Psoas muscle (tissue), 7 donors: ENCODE measurements at regions not wholly inside any gene's neighbourhood (a gene's known extent, or its start where the extent isn't known, plus 50 kb on each side); places are given as distances from the start of the nearest gene placed in this dataset.

ENCODE experiments used
- ATAC-seq, 4 donors: fragments of 200-7000 bp; cut with Tn5 transposase; one replicate each; pipeline ENCODE4 v1.9.1; 2020; ENCODE audit warnings: moderate library complexity in 3 of 4, mild to moderate bottlenecking in 2 of 4
- DNase-seq, 2 donors: peaks; one replicate each; pipeline ENCODE4 v3.0.0-alpha.2; 2020
- H3K27ac ChIP-seq: fragments of 200-600 bp; one replicate; pipeline ENCODE4 v1.8.0; 2022
- H3K27me3 ChIP-seq, 3 donors: fragments of 200-600 bp in 1 of 3; one replicate each; pipeline versions ENCODE4 v1.6.1 to v1.8.0; 2013 to 2022; ENCODE audit warnings: low read length in 2 of 3, mild to moderate bottlenecking in 2 of 3, moderate library complexity in 1 of 3; ENCODE audit not compliant: insufficient read depth in 3 of 3
- H3K36me3 ChIP-seq, 2 donors: fragments of 200-600 bp in 1 of 2; one replicate each; pipeline versions ENCODE4 v1.6.1 to v1.8.0; 2013 to 2022; ENCODE audit warnings: low read depth in 1 of 2, mild to moderate bottlenecking in 1 of 2, moderate library complexity in 1 of 2; ENCODE audit not compliant: insufficient read depth in 1 of 2
- H3K4me1 ChIP-seq: fragments of 200-600 bp; one replicate; pipeline ENCODE4 v1.8.0; 2022
- H3K4me3 ChIP-seq: fragments of 200-600 bp; one replicate; pipeline ENCODE4 v1.8.0; 2022; ENCODE audit warnings: mild to moderate bottlenecking
- H3K9me3 ChIP-seq: fragments of 200-600 bp; one replicate; pipeline ENCODE4 v1.8.0; 2022
- WGBS, 3 donors: extraction: QIAGEN DNeasy Blood & Tissue Kit; methylation state at CpG; one replicate each; pipeline versions ENCODE4 v1.1.6 to v1.1.7; 2013; 5-methylcytosine and 5-hydroxymethylcytosine counted together
- intact Hi-C, 2 donors: fragments of 100-400 bp; cut with DNase I; formaldehyde crosslinking; loops; one replicate each; pipeline versions ENCODE4 v1.11.0 to v1.14.2; 2022
- TF ChIP-seq, protein P1 (sequence below): fragments of 200-600 bp; IDR thresholded peaks from one replicate; pipeline ENCODE4 v1.8.0; 2022; ENCODE audit warnings: antibody characterized with exemption
- donor health status: healthy with polysubstance abuse.
- donor health status: DM: no; HTN: no; CAD: no; lungs with moderate emphysema.
- donor health status: Bipolar disorder and iron deficiency.
- donor health status: healthy.
- donor health status: DM: yes; HTN: yes; CAD: no.
- donor health status: DM: no; HTN: no; CAD: no.
- donor health status: DM: yes; HTN: yes; CAD: no.

DNA sequence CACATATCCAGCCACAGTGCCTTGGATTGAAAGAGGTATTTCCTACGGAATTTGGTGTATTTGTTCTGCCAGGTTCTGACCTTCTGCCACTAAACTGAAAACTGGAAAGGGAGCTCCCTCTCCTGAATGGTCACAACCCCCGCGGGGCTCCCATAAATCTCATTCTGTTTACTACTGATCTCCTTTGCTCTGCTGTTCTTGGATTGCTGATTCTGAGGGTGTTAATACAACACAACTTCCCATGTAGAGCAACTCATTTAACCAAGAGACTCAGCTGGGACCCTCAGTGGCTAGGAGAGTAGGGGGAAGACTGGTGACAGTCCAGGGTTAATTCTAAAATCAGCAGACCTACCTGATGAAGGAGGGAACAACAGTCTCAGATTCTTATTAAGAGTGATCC is 662.9 kb downstream of the INHBA start:
- ATAC-seq (no peak), DNase-seq (no peak)
- TF ChIP-seq, protein P1, sequence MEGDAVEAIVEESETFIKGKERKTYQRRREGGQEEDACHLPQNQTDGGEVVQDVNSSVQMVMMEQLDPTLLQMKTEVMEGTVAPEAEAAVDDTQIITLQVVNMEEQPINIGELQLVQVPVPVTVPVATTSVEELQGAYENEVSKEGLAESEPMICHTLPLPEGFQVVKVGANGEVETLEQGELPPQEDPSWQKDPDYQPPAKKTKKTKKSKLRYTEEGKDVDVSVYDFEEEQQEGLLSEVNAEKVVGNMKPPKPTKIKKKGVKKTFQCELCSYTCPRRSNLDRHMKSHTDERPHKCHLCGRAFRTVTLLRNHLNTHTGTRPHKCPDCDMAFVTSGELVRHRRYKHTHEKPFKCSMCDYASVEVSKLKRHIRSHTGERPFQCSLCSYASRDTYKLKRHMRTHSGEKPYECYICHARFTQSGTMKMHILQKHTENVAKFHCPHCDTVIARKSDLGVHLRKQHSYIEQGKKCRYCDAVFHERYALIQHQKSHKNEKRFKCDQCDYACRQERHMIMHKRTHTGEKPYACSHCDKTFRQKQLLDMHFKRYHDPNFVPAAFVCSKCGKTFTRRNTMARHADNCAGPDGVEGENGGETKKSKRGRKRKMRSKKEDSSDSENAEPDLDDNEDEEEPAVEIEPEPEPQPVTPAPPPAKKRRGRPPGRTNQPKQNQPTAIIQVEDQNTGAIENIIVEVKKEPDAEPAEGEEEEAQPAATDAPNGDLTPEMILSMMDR, result no peak
- Histone ChIP-seq H3K9me3 (no peaks in the 10 kb centered on the region), H3K36me3 (no peaks in the 10 kb centered on the region), H3K4me3 (no peak overlapping the region), H3K27ac (no peak overlapping the region), H3K4me1 (no peaks in the 10 kb centered on the region), H3K27me3 (no peaks in the 10 kb centered on the region)
- 29 to 40% (median 36%) methylated on average over 3 of the region's 3 CpGs for WGBS, 3 donors
- intact Hi-C loops, result no loop called here

DNA sequence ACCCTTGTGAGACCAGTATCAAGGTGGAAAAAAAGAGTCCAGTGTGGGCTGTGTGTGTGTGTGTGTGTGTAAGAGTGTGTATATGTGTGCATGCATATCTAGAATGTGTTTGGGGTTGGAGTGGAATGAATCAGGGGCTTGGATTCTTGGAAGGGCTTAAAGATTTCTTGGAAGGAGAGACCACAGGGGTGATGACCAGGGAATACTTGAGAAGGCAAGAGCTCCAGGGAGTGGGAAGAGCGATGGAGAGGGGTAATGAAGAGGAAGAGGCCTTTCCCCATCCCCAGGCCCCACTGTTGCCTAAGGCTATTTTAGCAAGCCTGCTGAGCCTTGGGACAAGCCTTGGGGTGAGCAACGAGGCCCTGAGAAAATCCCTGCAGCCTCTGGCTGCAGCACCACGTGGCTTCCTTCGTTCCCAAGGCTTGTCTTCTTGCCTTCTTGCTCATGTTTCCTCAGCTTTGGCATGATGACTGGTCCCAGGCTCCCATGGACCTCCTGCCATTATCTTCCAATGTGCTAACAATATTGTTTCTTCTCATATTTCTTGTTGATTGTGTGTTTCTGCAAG is 663.4 kb downstream of the INHBA start:
- Histone ChIP-seq H3K9me3 (no peaks in the 10 kb centered on the region), H3K36me3 (no peaks in the 10 kb centered on the region), H3K27me3 (no peaks in the 10 kb centered on the region), H3K27ac (no peak overlapping the region), H3K4me3 (no peak overlapping the region), H3K4me1 (no peaks in the 10 kb centered on the region)
- no peak for DNase-seq
- 65 to 78% (median 71%) methylated on average over 4 of the region's 4 CpGs for WGBS, 3 donors
- TF ChIP-seq, protein P1, result no peak
- intact Hi-C loops, result no loop called here
- no peak for ATAC-seq

DNA sequence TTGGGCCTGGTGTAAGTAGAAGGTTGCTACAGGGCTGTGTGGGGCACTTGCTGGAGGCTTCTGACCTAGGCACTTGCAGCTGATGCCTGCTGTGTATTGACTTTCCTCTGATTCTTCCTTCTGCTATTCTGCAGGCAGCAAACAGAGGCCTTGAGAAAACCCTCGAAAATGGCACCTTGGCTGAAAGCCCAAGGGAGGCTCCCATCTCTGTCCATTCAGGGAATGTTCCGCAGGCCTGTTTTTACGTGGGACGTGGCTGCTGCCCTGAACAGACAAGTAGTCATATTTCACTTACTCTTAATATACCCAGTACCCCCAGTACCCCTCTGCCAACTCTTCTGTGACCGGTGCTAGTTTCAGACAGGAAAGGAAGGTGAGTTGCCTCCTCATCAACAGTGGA is 664.7 kb downstream of the INHBA start:
- H3K9me3 ChIP-seq, result no peaks in the 10 kb centered on the region
- no peak overlapping the region for H3K4me3 ChIP-seq
- no peak overlapping the region for H3K27ac ChIP-seq
- WGBS, 3 donors, result 64 to 76% (median 73%) methylated on average over 5 of the region's 5 CpGs
- TF ChIP-seq, protein P1, result no peak
- intact Hi-C loops, result no loop called here
- no peaks in the 10 kb centered on the region for H3K27me3 ChIP-seq
- DNase-seq (no peak), ATAC-seq (no peak)
- H3K4me1 ChIP-seq, result no peaks in the 10 kb centered on the region
- H3K36me3 ChIP-seq, result no peaks in the 10 kb centered on the region

DNA sequence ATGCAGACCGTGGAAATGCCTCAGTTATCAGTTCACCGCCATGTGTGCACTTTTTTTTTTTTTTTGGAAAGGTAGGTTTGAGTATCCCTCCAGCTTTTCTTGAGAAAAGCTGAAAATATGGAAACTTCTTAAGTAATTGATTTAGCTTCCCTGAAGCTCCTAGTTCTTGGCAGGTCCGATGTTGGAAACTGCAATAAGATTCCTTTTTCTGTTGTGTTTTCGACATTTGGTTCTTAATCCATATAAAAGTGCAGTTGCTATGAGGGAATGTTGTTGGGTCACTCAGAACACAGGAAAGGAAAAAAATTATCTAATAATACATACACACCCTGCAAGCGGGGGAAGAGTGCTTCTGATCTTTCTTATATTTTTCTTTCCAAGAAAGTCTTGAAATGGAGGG is 665.2 kb downstream of the INHBA start:
- ATAC-seq (no peak), DNase-seq (no peak)
- Histone ChIP-seq H3K4me1 (no peaks in the 10 kb centered on the region), H3K27me3 (no peaks in the 10 kb centered on the region), H3K9me3 (no peaks in the 10 kb centered on the region), H3K4me3 (no peak overlapping the region), H3K27ac (no peak overlapping the region), H3K36me3 (no peaks in the 10 kb centered on the region)
- intact Hi-C loops, result no loop called here
- TF ChIP-seq, protein P1, result no peak
- WGBS, 3 donors, result 76 to 83% (median 80%) methylated on average over 5 of the region's 5 CpGs

DNA sequence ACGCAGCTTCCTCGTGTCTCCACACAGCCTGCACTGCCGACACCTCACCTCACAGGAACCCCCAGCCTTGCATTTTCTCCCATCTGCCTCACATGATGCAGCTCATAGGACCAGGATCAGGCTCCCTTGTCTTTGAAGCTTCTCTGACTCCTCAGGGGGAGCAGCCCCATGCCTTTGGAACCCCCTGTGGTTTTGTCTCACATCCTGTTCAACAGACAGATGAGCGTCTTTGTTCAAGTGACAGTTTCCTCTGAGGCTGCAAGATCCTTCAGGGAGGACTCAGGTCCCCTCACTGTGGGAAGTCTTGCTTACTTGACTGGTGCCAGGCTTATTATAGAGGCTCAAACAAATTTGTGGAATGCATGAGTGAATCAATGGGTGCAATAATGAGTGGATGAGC is 667.1 kb downstream of the INHBA start:
- intact Hi-C loops, result no loop called here
- no peak overlapping the region for H3K27ac ChIP-seq
- H3K4me1 ChIP-seq, result no peaks in the 10 kb centered on the region
- no peaks in the 10 kb centered on the region for H3K9me3 ChIP-seq
- ATAC-seq (no peak), DNase-seq (no peak)
- WGBS, 3 donors, result 55 to 67% (median 64%) methylated on average over 4 of the region's 4 CpGs
- no peaks in the 10 kb centered on the region for H3K36me3 ChIP-seq
- no peak overlapping the region for H3K4me3 ChIP-seq
- H3K27me3 ChIP-seq, result no peaks in the 10 kb centered on the region
- TF ChIP-seq, protein P1, result no peak
